ENCODE measurements at regions not wholly inside any gene's neighbourhood (a gene's known extent, or its start where the extent isn't known, plus 50 kb on each side); places are given as distances from the start of the nearest gene placed in this dataset.

DNA sequence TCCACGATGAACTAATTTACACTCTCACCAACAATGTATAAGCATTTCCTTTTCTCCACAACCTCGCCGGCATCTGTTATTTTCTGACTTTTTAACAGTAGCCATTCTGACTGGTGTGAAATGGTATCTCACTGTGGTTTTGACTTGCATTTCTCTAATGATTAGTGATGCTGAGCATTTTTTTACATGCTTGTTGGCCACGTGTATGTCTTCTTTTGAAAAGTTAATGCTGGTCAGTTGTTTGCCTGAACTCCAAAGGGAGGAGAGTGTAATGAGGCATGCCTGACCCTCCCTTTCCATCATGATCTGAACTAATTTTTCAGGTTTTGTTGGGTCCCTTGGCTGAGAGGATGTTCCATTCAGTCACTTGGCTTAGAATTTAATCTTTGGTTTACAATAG lies 50.7 kb upstream of the SVIL start:
- Histone ChIP-seq H3K9me3 (ENCODE audit: control insufficient read depth, insufficient read depth, low read depth, low read length) (no peaks in the 10 kb centered on the region), H3K36me3 (ENCODE audit: control insufficient read depth in 2 of 2, insufficient read depth in 1 of 2, low read length in 2 of 2) (peaks cover 0 to 5% of the 10 kb centered on the region in 2 experiments; a peak in 2 of 3 replicates), H3K4me1 (ENCODE audit: control insufficient read depth, insufficient read depth, low read length) (peaks cover 17% of the 10 kb centered on the region), H3K4me3 (ENCODE audit: low read depth, low read length) (no peak overlapping the region), H3K27ac (ENCODE audit: extremely low read depth, low read depth, low read length) (no peak overlapping the region)
- TF ChIP-seq, protein P1, sequence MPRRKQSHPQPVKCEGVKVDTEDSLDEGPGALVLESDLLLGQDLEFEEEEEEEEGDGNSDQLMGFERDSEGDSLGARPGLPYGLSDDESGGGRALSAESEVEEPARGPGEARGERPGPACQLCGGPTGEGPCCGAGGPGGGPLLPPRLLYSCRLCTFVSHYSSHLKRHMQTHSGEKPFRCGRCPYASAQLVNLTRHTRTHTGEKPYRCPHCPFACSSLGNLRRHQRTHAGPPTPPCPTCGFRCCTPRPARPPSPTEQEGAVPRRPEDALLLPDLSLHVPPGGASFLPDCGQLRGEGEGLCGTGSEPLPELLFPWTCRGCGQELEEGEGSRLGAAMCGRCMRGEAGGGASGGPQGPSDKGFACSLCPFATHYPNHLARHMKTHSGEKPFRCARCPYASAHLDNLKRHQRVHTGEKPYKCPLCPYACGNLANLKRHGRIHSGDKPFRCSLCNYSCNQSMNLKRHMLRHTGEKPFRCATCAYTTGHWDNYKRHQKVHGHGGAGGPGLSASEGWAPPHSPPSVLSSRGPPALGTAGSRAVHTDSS (tag by site-specific recombination; IDR thresholded peaks at IDR 0.05): no peak
- TF ChIP-seq ZNF692 (tag by site-specific recombination; IDR thresholded peaks at IDR 0.05) (no peak), ZNF677 (tag by site-specific recombination; IDR thresholded peaks at IDR 0.05) (no peak), TRIM28 (IDR thresholded peaks at IDR 0.05; ENCODE audit: borderline replicate concordance, low read length) (no peak), ZNF701 (tag by site-specific recombination; IDR thresholded peaks at IDR 0.05) (no peak), ZNF76 (tag by site-specific recombination; IDR thresholded peaks at IDR 0.05; ENCODE audit: borderline replicate concordance, low read depth) (no peak), PRDM1 (tag by site-specific recombination; IDR thresholded peaks at IDR 0.05) (no peak), ZNF211 (tag by site-specific recombination; IDR thresholded peaks at IDR 0.05; ENCODE audit: low read depth) (no peak), ZNF121 (tag by site-specific recombination; IDR thresholded peaks at IDR 0.05) (no peak), ZNF837 (tag by site-specific recombination; IDR thresholded peaks at IDR 0.05) (no peak), ZNF501 (tag by site-specific recombination; IDR thresholded peaks at IDR 0.05) (no peak), ZSCAN5A (tag by site-specific recombination; IDR thresholded peaks at IDR 0.05) (no peak), ZNF391 (tag by site-specific recombination; IDR thresholded peaks at IDR 0.05; ENCODE audit: borderline replicate concordance, low read depth) (no peak)
- POLR2A ChIA-PET: no interaction called here
- CTCF ChIA-PET: interaction anchor here (0.6 kb wide), 1 partner anchor 165 kb away, joined by 5 read pairs; no protein-coding TSS in a partner anchor
